Renal cortical epithelial cell (primary cell): ENCODE measurements at regions not wholly inside any gene's neighbourhood (a gene's known extent, or its start where the extent isn't known, plus 50 kb on each side); places are given as distances from the start of the nearest gene placed in this dataset.
"Not testable (repeated sequence)": the region's sequence is repeated elsewhere in the genome, so short reads cannot be mapped to it uniquely, and the experiment has no call there.

Source experiments
- DNase-seq: peaks from one replicate; pipeline ENCODE4 v3.0.0-alpha.2; 2011; ENCODE audit warnings: low read depth

- DNase-seq = no peak
These were observed 53.1 kb upstream of the CEP295 start for GRCh38 chr11:93608364-93608763.

GRCh38 chr11:93606721-93607120, 54.8 kb upstream of the CEP295 start:
- peak; percentile 70 for DNase-seq

GRCh38 chr11:93606314-93606713, 55.2 kb upstream of the CEP295 start:
- DNase-seq = no peak

GRCh38 chr11:93605642-93606041, 55.8 kb upstream of the CEP295 start:
- DNase-seq = no peak

GRCh38 chr11:93604008-93604660, 57.3 kb upstream of the CEP295 start:
- DNase-seq = no peak

- no peak for DNase-seq
These were observed 58.1 kb upstream of the CEP295 start for GRCh38 chr11:93603225-93604007.

- DNase-seq = not testable (repeated sequence)
These were observed 53.0 kb upstream of the SMCO4 start for GRCh38 chr11:93596171-93596570.
